Ecto neural progenitor cell (in vitro differentiated cells): ENCODE measurements at regions not wholly inside any gene's neighbourhood (a gene's known extent, or its start where the extent isn't known, plus 50 kb on each side); places are given as distances from the start of the nearest gene placed in this dataset.

Experiments used
- DNase-seq: peaks from one replicate; pipeline ENCODE4 v3.0.0-alpha.2; 2018; ENCODE audit warnings: low spot score

DNA sequence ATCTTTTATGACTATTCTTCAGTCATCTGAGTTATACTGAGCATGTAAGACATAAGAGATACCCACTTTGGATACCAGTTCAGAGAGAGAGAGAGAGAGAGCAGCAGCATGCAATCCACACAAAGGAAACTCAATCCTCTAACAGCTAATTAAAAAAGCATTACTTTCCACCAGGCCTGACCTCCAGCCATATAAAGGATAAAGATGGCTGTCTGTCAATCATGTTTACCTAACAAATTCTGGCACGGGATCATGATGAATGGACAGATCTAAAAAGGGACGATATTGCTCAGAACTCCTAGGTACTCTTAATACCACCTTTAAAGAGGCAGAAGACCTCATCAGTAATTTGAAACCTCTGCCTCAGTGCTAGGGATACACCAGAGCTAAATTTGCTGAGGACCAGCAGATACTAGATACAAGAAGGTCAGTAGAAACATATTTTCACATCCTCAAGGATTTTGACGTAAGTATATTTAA is 159.2 kb downstream of the RPS12 start:
- no peak for DNase-seq

DNA sequence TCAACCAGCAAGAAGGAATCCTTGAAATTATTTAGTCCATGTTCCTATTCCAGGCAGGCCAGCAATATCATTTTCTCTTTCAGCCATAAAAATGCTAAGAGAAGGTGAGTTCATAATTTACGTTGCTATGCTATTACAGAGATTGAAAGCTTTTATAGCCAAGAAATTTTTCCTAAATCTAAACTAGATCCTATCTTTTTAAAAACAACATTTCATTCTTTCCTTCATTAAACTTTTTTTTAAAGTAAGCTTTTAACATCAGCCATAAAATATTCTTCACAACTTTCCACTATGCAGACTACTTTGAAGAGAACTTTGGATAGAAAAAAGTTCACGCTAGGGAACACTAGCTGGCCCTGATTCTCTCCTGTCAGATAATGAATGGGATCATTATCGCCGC is 159.8 kb downstream of the RPS12 start:
- no peak for DNase-seq

DNA sequence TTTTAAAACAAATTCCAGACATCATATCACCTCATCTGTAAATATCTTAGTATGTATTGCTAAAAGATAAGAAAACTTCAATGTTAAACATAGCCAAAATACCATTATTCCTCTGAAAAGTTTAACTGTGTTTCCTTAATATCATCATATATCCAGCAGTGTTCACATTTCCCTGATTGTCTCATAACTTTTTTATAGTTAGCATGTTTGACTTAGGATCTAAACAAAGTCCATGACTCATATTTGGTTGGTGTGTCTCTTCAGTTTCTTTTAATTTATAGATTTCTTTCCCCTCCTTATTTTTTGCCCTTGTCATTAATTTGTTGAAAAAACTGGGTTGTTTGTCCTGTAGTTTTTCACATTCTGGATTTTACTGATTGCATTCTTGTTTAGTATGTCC is 163.0 kb downstream of the RPS12 start:
- DNase-seq = no peak

DNA sequence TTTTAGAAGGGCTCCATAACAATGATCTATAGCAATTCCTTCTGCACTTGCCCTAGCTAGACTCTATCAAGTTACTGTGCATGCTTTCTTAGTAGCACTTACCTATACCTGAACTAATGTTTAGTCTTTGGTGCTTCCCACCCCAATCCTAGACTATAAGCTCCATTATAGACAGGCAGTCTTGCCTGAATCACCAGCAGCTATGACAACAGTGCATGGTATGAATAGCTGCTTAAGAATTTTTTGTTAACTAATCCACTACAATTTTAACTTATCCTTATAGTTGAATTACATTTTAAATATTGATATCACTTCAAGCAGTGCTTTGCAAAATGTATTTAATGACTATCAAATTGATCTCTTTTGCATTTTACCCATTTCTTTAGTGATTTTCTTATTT is 164.3 kb downstream of the RPS12 start:
- DNase-seq = no peak

DNA sequence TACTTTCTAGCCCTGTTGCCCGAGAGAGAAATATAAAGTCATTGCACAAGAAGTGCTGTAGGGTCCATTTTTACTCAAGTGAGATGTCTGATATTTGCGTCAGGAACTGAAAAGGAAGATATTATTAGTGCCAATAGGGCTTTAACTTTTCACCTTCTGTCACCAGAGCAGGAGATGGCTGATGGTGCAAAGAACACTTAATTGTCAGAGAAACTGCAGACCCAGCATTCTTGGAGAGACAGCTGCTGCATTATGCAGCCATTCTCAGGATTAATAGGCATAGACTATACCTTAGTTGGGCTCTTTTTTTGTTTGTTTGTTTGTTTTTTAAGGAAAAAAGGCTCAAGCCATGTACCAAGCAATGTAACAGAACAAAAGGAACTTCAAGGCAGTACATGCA is 179.4 kb downstream of the RPS12 start:
- DNase-seq = no peak

DNA sequence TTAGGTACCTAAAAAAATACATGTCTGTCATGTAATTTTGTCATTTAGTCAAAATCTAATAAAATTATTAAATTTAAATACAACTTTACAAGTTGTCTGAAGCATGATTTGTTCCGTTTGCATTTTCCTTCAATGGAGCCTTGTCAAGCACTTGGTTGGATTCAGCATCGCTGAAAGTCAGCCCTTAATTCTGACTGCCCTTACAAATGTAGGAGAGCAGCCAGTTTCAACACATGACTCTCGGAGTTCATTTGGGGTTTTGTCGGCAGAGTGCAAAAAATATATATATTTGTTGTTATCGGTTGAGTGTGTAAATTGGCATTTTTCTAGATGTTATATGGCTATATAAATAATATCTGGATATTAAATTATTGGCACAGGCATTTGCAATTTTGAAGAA is 180.6 kb downstream of the RPS12 start:
- no peak for DNase-seq

DNA sequence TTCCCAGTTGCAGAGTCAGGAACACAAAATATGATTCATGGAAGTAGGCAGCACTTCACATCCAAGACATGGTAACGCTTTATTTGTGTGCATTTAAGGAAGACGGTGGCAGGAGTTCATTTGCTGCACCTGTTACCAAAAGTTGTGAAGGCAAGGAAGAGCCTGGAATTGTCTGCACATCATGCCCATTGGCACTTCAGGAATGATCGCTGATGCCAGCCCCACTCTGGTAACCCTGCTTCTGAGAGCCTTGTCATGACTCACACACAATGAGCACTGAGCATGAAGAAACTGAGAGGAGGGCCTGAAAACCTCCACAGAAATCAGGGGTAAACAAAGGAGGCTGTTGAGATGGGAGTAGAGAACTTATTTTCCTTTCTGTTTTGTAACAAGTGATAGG is 181.1 kb downstream of the RPS12 start:
- no peak for DNase-seq

DNA sequence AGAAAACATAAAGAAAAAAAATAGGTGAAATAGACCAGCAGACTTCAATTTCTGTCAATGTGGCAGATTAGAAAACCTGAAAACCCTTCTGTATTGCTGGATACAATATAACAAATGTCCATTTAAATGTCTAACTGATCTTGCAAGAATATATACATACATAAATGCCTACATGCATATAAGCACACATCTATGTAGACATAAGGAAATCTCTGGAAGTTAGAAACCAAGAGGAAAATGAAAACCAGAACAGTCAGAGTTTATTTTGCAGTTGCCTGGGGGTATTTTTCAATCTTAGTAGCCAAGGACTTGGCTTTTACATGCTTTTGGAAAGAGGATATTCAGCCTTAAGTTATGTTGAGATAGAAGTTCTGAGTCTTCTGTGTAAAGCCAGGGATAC is 184.0 kb downstream of the RPS12 start:
- DNase-seq = no peak

DNA sequence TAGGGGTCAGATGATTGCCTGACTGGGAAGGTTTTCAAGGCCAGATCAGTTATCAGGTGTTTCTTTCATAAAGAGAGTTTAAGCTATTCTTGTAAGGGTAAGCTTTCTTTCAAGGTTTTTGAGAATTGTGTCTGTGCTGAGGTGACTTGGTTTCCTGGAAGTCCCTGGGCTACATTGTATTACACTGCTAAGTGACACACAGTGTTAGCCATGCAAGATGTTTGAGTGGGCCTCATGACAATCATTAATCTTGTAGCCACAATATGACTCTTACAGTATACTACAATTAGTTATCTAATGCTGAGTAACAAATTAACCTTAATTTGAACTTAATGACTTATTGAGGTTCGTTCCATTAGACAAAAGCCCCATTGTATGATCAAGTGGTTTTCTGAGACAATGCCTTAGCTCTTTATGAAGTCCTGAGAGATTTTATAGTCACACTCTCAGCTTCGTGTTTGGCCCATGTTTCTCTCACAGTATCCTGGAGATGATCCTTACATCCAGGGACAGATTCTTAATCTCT is 186.7 kb downstream of the RPS12 start:
- no peak for DNase-seq

DNA sequence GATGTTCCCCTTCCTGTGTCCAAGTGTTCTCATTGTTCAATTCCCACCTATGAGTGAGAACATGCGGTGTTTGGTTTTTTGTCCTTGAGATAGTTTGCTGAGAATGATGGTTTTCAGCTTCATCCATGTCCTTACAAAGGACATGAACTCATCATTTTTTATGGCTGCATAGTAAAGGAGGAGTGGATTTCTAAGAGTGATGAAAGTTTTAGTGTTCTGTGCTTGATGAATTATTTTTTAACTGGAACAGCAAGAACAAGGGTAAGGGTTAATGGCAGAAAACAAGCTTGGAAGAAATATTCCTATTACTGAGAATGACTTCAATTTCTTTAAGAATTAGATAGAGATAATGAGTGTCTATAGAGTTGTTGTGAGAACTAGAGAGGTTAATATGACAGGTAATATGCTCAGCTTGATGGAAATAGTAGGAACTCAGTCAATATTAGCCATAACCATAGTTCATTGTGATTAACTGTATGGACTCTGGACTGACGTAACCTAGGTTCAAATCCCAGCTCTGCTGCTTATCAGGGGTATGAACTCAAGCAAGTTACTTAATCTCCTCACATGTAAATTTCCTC is 190.0 kb downstream of the RPS12 start:
- no peak for DNase-seq

DNA sequence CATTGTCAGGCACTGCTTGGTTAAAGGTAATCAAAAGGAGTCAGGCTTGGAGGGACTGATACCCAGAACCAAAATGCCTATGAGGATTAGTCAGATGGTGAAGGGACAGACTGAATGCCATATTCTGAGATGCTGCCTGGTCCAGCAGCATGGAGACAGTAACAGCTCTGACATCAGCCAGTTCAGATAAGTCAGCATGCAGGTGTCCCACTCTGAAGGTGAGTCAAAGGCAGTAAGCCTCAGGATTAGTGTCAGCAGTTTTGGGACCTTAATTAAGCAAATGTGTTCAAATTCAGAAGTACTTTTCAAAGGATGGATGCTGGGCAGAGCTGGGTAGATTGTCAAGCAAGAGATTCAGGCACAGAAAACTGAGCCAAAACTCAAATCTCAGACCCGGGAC is 198.4 kb downstream of the RPS12 start:
- no peak for DNase-seq

DNA sequence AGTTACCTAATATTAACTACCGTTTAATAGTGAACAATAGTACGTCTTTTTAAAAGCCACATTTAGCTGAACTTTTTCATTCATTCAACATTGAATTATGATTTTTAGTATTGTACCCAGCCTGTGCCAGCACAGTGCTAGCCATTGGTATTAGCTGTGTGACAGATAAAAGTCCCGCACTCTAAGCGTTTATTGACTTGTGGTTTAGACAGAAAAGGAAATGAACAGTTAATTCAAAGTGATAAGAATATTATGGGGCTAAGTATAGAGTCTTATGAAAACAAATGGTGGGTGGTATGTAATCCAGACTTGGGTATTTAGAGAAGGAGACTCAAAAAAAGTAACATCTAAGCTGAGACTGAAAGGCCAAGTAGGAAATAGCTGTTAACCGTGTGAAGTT is 202.3 kb downstream of the RPS12 start:
- DNase-seq = no peak

DNA sequence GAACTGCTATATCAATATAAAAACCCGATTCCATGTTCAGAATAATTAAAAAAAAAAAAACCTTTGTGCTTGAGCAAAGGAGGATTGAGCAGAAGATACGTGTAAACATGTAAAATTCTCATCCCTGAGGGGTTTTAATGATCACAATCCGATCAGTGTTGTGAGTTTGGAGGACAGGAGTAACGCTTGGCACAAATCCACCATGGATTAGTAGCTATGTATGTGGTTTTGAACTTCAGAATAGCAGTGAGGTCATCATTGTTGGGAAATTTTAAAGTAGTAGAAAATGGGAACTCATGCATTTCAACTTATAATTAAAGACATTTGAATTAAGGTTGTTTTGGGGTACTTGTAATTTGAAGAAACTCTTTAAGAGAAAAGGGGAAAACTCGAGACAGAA is 203.2 kb downstream of the RPS12 start:
- DNase-seq = no peak

DNA sequence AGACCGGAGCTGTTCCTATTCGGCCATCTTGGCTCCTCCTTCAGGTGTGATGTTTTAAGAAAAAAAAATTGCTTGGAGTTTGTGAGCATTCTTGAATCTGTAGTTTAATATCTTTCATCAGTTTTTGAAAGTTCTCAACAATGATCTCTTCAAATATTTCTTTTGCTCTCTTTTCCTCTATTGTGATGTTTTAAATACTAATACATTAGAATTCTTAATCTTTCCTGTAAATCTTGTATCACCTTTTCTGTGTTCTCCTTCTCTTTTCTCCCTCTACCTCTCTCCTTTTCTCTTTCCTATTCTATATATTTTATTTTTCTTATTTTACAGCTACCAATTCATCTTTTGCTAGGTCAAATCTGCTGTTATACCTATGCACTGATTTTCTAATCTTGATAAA is 212.3 kb downstream of the RPS12 start:
- DNase-seq = no peak

DNA sequence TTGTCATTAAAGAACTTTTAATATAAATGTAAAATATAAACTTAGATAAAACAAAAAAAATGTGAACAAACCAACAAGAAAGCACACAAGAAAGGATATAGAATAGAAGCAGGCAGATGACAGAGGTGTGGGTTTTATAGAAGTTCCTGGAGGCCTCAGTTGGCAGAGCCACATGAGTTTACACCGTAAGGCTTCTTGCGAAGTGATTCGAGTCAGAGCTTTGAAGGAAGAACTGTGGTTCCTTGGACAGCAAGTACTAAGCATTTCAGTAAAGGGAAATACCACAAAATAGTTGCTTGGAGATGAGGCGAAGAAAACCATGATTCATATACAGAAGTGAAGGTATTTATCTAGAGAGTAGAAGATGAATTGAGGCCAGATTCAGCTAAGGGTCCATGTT is 207.9 kb upstream of the EYA4 start:
- no peak for DNase-seq

DNA sequence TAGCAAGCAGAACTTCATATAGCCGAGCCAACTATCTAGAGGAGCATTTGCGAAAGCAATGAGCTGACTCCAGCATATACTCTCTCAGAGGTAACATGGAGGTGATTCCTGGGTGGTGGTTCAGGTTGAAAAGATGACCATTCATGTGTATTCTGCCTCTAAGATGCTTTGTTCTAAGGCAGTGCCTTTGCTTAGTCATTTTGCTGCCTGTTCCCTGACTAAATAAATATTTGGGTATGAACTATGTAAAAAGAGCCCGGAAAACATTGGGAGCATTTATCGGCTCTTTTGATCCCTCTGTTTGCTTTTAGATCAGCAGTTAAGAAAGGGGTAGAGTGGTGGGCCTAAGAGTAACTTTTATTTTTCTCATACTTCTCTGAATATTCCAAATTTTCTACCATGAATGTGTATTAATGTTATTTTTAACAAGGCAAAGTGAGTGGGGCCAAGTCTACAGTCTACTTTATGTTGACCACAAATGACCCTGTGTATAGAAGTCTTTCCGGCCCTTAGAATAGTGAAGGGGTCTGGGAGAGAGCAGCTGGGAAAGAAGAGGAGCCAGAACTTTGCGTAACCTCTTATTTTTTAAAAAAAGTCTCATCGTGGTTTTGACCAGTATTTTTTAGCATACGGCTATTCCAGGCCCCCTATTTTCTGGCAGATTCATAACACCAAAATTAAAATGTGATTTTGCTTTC is 206.5 kb upstream of the EYA4 start:
- DNase-seq = no peak

DNA sequence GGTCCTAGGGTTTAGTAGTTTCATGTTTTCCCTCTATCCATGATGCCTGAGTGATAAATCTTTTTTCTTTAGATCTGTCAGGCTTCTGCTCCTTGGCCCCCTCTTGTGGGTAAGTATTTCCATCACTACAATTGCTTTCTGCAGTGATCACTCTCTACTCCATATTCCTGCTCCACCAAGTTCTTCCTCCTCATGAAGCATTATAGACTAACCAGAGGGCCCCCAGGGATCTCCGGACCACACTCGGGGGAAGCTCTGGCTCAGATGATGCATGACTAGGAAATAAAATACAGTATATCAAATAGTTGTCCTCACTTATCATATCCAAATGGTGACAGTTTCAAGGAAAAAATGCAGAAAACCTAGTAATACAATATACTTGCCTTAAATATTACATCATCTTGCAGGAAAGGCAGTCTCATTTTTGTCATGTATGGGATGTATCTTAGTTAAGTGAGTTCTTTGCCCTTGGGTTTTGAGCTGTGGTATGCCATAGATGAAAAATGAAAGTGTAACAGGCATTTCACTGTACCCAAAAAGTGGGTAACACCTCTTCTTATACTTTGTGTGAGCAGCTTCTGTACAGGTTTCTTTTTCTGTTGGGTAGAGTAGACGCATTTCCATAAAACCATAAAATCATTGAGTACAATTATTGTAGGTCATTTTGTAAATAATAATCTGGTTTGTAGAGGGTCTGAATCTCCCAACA is 200.9 kb upstream of the EYA4 start:
- DNase-seq = no peak

DNA sequence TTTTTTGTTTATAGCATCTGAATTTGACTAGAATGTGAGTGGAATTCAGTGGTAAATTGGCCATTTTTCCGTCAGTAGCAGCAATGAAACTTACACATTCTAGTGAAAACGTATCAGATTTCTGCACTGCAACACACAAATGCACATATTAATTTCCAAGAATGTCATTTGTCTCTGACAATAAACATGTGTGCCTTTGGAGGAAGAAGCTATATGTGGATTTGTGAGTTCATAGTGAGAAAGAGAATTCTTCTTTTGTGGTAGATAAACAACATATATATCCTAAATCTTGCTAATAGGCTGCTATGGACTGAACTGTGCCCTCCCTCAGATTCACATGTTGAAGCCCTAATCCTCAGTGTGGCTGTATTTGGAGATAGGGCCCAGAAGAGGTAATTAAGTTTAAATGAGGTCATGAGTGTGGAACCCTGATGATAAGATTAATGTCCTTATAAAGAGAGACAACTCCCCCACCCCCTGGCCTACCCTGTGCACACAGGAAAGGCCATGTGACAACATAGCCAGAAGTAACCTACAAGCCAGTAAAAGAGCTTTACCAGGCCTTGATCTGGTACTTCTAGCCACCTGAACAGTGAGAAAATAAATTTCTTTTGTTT is 200.2 kb upstream of the EYA4 start:
- no peak for DNase-seq

DNA sequence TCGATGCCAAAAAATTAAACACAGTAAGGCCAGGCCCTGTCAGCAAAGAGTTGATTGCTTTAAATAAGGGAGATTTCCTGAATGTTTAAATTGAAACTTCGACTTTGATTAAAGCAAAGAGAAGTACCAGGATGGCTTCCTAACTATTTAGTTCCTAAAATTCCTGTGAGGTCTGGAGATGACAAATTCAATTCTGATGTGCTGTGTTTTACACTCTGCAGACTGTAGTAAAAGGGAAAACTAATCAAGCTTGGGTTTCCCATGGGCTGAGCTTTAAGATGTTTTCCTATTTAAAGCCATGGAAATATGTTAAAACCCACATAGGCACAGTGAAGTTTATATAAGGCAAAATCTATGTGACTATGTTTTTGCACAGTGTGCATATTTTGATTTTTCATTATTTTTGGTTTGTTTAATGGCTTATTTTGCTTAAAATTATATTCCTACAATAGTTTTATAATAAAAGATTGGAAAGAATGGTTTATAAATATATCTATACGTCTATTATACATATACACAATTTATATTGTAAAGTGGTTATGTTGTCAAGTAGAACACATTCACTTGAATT is 198.5 kb upstream of the EYA4 start:
- no peak for DNase-seq

DNA sequence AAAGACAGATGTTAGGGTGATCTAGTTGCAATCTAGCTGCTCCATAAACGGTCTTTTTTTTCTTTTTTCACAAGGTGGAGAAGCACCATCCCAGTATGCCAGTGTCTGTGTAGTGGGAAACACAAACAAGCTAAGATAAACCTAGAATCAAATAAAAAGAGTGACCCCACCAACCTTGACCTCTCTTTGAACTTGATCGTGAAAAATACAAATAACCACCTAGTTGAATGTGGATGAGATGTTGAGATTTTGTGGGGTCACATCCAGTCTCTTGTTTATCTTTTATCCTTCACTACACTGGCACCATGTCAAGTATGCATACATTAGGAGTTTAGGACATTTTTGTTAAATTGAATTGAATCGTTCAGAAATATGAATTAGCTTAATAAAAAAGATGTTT is 194.6 kb upstream of the EYA4 start:
- DNase-seq = no peak

DNA sequence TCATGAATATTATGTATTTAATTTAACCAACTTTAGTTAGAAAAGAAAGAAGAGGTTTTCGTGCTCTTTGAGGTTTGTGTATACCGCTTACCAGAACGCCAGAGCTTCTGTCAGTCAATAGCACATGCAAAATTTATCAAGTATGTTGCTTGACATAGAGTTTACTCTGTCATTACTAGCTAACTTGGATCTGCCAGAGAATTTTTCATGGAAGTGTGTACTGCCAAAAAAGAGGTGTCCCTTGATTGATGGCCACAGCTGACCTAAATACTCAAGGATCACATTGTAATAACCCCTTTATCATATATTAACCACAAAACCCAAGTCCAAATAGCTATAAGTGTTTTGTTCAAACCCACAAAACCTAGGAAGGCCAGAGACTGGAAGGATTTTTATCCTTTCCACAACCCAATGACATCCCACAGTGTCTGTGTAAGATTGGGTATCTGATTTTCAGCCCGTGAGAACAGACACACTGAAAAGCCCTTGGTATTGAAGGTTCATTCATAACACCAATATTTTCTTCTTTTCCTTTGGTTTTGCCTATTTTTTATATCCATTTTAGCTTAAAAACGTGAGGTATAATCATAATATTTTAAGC is 194.0 kb upstream of the EYA4 start:
- no peak for DNase-seq

DNA sequence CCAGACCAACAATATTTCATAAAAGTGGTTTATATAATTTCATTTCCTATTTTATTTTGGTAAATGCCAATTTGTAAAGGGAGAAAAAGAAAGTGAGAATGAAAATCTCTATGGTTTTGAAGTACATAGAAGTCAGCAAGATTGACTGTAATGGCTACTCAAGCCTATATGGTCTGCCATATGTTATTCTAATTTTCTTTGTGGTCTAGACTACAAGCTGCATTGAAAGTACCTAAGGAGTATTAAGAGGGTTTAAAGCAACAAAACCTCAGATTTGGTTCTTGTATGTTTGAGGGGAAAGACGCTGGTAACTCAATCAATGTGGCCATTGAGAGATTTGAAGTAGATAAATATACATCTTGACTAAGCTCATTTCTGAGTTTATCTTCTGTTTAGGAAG is 193.5 kb upstream of the EYA4 start:
- DNase-seq = no peak
